Glomerular visceral epithelial cell (primary cell): ENCODE measurements at regions not wholly inside any gene's neighbourhood (a gene's known extent, or its start where the extent isn't known, plus 50 kb on each side); places are given as distances from the start of the nearest gene placed in this dataset.

ENCODE experiments used
- DNase-seq: peaks from one replicate; pipeline ENCODE4 v3.0.0-alpha.2; 2016; ENCODE audit errors: extremely low spot score

GRCh38 chr3:59653405-59654122 lies 603.7 kb upstream of the CFAP20DC start:
- no peak for DNase-seq

DNA sequence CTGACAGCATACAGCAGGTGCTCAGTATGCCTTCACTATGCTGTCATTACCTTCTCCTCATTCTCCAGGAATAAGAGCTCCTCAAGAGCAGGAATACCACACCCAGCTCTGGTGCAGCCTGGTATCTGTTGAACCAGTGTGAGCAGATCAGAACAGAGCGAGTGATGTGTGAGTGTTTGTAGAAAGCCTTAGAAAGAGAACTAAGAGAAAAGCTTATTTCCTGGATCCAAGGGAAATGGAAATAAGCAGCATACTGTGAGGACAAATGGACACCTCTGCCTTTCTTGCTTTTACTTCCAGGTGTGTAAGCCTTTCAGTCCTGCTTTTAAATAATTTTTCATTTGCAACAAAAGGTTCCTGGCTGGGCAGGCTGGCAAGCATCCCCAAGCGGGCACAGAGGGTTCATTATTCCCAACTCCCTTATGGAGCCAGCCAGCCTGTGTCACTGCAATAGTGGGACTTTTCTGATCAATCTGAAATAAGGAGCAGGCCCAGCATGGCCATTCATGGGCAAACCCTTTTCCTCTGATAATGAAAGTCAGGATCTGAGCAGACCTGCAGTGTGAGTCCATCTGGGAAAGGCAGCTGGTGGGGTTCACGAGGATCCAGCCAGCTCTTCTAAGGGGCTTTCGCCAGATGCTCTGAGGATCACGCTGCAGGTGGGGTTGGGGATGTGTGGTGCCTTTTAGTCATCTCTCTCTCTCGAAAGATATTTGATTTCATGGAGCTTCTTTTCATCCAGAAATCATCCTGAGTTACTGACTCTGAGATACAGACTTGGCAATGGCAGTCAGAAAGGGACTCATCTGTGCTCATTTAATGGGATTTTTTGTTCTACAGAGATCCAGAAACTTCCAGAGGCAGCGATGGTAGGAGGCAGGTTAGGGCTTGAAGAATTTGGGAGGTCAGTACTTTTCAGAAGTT lies 594.9 kb upstream of the CFAP20DC start:
- DNase-seq = no peak

GRCh38 chr3:59641169-59641899 lies 591.5 kb upstream of the CFAP20DC start:
- DNase-seq = no peak

- peak; percentile 29 for DNase-seq
Measured at GRCh38 chr3:59632760-59633573, 583.1 kb upstream of the CFAP20DC start.

GRCh38 chr3:59631482-59631881 lies 581.7 kb upstream of the CFAP20DC start:
- DNase-seq = no peak

- no peak for DNase-seq
Measured at GRCh38 chr3:59621037-59621436, 571.2 kb upstream of the CFAP20DC start.

GRCh38 chr3:59620325-59620724 lies 570.5 kb upstream of the CFAP20DC start:
- no peak for DNase-seq

GRCh38 chr3:59612444-59612715 lies 562.6 kb upstream of the CFAP20DC start:
- DNase-seq = no peak

DNA sequence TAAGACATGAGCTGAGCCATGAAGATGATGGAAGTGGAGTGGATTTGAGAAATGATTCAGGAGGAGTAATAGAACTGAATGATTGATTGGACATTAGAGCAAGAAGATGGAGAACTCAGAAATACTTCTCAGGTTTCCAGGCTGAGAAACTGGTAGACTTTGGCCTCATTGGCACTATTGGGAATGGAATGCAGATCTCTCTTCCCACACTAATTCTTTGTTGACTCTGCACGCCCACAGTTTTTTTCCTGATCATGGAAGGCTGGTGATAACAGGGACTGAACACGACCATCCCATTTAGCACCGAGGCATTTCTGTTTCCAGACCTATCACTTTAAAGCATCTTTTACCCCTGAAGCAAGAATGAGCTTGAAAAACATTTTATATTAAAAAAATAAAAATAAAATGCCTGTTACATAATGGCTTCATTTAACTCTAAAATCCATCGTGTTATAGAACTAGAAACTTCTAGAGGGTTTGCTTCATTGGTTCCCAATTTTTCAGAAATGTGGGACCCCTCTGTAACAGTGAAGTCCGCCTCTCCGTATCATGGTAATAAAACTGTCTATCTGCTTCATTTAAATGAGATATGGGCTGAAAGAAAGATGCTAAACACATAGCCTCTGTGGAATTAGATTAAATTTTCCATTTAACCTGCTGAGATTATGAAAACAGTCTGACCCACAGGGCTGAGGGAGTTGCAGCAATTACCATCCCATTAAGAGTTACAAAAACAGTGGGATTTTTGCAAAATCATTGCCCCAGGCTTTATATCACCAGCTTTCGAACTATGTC lies 562.0 kb upstream of the CFAP20DC start:
- DNase-seq = no peak

DNA sequence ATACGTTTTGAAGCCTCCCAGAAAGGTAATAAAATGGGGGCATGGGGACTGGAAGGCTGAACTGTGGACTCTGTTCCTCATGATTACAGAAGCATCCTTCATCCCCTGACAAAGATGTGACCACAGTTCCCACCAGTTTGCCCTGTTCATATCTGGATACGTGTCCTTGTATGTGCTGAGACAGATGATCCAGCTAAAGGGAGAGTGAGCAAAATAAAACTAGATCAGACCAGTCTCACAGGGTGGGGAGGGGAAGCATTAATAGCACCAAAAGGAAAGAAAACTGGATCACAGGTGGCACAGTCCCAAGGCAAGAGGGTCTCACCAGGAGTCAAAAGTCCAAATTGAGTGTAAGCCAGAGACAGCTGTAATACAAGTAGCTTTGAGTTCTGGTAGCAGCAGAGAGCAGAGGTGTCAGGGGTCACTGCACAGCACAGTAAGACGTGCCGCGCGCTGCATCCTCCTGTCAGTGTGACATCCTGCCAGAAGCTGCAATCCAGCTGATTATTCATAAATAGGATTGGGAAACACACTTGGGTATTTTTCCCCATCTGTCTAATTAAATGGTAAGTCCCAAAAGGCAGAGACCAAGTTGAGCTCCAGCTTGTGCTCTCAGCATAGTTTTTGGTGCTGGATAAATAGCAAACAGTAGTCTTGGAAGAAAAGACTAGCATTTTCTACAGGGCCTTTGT lies 560.0 kb upstream of the CFAP20DC start:
- DNase-seq = no peak

GRCh38 chr3:59608356-59608755 lies 558.5 kb upstream of the CFAP20DC start:
- no peak for DNase-seq

DNA sequence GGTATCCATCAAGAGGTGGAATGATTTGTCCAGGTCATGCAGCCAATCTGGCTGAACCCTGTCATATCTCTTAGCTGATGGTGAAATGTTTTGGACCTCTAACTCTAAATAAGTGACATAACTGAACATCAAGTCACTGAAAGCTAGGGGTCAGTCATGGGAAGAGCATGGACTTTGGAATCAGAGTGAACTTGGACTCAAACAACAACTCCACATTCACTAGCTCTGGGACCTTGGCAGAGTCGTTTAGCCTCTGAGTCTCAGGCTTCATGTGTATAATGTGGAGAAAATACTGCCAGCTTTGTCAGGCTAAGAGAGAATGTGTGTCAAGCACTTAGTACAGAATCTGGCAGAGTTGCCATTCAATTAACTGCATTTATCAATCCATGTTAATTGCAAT lies 557.8 kb upstream of the CFAP20DC start:
- DNase-seq = no peak

DNA sequence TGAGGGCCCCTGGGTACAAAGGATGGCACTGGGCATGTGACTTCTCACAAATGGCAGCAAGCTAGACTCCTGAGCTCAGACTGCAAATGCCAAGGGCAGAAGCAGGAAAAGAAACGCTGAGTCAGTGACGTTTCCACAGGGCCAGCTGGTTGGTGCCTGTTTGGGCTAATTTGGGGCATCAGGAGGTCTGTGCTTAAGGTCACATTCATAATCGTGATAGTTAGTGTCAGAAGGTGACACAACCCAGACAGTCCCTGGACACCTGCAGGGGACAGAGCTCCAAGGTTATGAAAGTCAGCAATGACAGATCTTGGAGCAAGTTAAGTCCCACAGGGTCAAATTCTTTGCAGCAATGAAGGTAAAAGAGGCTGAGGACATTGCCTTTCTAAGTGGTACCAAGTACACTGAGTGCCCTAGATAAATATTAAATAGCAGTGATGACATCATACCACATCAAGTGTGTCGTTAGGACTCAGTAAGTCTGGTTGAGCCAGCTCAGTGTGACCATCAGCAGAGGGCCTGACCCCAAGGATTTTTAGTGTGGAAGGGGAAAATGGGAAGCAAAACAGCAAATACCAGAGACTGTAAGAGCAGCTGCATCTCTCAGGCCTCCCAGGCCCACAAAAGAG lies 556.9 kb upstream of the CFAP20DC start:
- DNase-seq = no peak

- DNase-seq = no peak
Measured at GRCh38 chr3:59605944-59606534, 556.2 kb upstream of the CFAP20DC start.

- DNase-seq = no peak
Measured at GRCh38 chr3:59605318-59605717, 555.5 kb upstream of the CFAP20DC start.

DNA sequence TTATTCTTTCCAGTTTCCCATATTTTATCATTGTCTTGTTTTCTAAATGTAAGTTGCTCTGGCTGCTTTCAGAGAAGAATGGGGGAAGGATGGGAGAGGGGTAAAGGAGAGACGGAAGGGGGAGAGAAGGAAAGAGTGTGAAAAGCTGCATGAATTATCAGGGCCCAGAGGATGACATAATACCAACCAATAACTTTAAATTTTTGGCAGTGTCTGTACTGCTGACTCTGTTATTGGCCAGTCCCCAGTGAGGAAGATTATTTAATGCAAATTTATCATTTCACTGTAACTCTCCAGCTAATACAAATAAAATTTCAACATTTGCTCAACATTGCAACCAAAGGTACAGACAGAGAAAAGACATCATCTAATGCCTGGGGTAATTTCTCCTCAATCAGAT lies 551.7 kb upstream of the CFAP20DC start:
- DNase-seq = no peak

GRCh38 chr3:59600631-59601030 lies 550.8 kb upstream of the CFAP20DC start:
- no peak for DNase-seq

DNA sequence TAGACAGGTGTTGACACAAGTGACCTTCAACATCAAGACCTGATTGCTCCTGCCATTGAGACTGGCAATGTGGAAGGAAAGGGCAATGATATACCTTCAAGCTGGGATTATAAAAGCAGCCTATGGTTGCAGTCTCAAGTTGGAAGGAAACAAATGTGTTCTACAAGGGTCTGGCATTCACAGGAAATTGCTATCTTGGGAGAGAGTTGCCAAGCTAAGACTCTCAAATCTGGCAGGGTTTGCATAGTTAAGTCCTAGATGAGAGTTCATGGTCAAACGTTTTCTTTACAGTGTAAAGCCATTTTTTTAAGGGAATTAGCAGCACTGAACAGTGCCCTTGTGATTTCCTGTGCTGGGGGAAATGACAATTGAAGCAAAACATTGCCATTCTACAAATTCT lies 546.9 kb upstream of the CFAP20DC start:
- DNase-seq = no peak

DNA sequence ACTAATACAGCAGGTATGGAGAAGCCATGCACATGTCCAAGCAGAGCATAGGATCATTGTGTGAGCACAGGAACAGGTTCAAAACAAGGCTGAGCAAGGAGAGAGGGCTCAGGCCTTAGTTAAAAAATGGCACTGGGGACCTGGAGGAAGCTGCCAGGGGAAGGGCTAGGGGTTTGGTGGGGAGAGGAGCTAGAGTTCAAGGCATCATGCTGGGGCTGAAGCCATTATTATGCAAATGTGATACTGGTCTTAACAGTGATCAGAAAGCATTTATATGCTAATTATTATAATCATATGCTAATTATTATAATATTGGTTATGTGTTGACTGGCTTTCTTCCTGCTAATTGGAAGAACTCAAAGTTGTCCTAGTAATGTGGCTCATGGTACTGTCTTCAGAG lies 546.0 kb upstream of the CFAP20DC start:
- DNase-seq = no peak

DNA sequence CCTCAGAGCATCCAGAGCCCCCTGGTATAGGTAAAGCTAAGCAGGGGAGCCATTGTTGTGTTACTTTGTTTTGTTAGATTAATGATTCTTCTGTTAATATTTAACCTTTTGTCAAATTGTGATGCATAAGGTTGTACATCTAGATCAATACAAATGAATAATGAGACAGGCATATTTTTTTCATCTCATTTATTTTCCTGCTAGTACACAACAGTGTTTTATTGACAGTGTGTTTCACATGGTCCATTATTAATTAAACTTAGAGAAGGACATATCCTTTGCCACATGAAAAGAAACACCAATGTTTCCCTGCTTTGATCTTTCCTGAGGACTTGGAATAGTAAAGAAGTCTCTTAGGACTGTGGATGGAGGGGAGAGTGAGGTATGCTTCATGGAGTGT lies 543.6 kb upstream of the CFAP20DC start:
- no peak for DNase-seq
